Stimulated activated CD4-positive, alpha-beta T cell treated with anti-CD3 and anti-CD28 coated beads, Interleukin-12 subunit alpha, Interleukin-12 subunit beta, amount 100 ng/mL, for 48 hours (primary cell): ENCODE measurements at regions not wholly inside any gene's neighbourhood (a gene's known extent, or its start where the extent isn't known, plus 50 kb on each side); places are given as distances from the start of the nearest gene placed in this dataset.

Experiments used
- DNase-seq, 3 donors: peaks; one replicate each; pipeline ENCODE4 v3.0.0-alpha.2; 2020; ENCODE audit warnings: low read depth in 2 of 3, low spot score in 1 of 3

DNA sequence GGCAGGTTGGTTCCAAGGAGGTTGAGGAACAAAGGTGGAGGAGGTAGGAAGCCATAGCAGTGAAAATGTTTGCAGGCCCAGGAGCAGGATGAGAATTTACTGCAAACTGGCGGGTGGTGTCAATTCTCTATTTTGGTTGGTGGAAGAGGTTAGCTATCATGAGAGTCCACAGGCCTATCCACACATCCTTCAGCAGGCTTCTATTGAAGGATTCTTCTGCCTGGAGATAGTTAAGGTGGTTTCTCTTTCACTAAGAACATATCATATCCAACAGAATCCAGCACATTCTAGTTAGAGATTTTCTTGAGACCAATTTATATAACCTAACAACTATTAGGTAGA is 68.9 kb upstream of the DYRK2 start:
- no peak for DNase-seq

DNA sequence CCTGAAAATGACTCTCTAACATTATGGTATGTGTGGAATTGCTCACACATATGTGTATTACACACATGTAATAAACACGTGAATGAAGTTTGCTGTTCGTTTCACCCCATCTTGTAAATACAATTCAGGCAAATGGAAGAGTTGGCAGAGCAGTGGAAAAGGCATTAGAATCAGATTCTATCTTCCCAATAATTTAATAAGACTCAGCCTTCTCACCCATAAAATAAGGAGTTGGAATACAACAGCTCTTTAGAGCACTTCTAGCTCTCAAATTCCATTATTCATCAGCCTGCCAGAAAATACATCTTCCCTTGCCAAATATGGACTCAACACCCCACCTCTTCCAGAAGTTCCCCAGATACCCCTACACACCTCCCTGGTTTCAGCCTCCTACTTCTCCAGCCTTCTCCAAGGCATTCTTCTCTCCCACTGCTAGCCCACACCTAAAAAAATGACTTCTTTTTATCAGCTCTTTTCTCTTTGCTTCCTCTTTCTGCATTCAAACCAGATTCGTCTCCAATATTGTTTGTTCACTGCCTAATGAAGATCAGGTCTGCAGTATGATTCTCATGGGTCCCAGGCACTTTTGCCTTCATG is 66.2 kb upstream of the DYRK2 start:
- DNase-seq: no peak

DNA sequence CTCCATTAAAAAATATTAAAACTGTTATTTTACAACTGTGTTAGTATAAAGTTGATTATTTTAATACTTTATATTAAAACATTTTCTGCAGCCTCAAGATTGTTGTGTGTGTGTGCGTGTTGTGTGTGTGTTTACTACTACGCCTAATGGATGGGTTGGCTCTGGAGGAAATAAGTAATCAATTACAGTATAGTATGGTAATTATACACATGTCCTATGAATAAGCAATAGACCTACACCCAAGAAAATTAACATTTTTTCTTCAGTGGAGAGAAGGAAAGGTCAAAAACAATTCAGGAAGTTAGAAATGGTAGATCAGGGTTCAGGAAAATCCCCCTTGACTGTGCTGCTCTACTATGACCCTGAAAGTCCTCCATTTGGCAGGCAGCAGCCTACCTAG is 65.7 kb upstream of the DYRK2 start:
- no peak for DNase-seq

DNA sequence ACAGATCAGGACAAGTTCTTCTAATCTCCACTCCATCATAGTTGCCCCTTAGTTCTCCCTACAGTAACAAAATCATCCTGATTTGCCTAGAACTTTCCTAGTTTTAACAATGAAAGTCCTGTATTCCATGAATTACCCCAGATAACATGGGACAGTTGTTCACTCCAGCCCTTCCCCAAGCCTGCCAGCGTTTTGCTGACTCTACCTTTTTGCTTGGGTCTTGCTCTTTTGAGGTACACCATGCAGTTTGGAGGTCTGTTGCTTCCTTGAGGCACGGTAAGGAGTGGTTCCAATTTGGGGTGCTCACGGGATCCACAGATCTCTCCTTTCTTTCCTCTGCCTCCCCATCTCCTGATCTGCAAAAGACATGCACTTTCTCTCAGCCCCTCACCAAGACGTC is 61.6 kb upstream of the DYRK2 start:
- DNase-seq: no peak

DNA sequence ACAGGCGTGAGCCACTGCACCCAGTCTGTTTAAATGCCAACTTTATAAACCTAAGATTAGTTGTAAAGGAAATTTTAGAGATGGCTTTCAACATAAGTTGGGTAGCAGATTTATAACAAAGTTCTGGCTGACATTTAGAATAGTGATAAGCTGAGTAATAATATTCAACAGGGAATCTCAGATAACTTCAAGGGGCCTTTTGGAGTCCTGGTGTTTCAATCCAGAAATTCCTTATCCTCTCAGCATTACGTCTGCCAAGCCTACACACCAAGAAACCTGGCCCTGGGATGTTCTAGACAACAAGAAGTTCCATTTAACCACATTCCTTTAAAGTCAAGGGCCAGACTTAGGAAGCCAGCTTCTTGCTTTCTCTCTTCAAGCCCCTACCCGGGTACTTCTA is 59.5 kb upstream of the DYRK2 start:
- no peak for DNase-seq

DNA sequence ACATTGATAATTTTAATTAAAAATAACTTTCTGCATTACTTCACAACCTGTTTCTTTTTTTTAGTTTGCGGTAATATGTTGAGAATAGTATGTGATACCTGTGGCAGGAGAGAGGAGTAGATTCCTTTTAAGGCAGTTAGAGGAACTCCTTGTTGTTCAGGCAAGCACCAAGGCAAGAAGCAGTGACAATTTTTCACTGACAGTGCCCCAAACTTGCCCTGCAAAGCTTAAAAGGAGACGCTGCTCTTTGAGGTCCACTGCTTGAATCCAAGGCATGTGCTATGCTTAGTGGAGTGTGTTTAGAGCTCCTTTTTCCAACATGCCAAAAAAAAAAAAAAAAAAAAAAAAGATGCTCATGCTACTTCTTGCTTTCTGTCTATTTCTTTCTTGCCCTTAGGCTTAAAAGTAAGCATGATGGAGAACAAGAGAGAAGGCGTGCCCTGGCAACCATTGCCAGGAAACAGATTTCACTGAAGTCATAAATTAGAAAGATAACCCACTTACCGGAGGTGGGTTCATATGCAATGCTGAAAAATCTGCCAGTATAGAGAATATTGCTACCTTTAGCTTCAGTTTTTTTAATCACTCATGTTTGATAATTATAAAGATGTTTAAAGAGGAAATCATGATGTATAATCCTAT is 58.3 kb upstream of the DYRK2 start:
- DNase-seq: no peak

DNA sequence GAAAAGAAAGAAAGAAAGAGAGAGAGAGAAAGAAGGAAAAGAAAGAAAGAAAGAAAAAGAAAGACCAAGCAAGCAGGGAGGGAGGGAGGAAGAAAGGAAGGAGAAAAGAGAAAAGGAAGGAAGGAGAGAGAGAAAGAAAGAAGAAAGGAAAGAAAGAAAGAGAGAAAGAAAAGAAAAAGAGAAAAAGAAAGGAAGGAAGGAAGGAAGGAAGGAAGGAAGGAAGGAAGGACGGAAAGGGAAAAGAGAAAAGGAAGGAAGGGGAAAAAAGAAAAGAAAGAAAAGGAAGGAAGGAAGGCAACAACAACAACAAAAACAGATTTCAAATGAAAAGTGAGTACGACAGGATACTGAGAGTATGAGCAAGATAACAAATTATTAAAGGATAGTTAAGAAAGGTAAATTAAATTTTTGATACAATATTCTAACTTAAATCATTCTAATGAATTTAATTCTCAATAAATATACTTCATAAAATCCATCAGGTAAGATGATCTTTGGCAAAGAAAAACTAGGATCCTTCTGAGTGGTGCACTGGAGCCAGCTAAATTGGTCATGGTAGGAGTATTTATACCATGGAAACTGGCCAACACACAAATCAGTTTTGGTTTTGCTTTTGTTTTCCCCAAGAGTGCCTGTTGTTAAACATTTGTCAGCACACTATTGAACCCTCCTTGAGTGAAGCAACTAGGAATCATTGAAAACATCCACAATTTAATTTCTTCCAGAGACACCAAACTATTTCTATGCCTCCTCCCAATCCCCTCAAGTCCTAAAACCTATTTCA is 56.1 kb upstream of the DYRK2 start:
- no peak for DNase-seq

DNA sequence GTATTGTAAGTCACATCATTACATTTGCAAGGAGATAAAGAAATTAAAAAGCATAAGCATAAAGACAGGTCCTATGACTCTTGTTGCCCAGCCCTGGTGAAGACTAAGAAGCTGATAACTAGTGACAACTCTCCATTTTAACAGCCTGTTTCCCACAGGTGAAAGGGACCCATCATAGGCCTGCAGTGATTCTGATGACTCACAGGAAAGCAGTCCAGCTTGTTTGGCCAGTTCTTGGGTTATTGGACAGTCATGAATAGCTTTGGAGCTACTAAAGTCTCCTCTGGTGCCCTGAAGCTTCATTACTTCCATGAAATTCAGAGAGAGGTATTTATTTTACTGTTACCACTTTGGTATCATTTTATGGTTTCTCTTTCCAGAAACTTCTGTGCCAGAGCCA is 55.5 kb upstream of the DYRK2 start:
- DNase-seq: no peak

DNA sequence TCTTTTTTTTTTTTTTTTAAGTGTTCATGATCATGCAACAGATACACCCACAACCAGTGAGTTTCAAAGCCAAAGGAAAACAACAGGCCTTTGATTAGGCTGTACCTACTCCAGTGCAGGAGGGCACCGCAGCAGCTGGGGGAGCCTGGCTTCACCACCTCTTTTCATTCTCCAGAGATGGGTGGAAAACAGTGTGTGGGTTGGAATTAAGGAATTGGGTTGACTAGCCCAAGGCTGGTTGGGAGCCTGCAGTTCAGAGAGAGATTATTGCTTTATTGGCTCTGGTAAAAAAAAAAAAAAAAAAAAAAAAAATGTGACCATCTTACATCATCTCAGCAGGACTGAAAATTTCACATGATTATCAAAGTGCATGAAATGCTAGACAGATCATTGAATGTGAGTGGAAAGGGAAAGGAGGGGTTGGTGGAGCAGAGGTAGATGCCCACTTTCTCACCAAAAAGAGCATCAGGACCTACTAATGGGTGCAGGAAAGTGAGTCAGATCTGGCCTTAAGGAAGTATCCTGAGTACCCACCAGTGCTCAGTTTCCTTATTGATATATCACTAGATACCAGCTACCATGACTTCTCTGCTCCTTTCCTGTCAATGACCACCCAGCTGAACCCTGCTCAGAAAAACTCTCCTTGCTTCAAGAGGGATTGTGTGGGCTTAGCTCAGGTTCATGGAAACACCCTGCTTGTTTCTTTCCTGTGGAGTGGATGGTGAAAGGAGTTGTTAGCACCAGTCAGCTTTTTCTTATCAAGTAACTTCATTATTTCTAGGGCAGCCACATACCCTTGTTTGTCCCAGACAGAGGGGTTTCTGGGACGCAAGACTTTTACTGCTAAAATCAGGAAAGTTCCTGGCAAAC is 54.8 kb upstream of the DYRK2 start:
- no peak for DNase-seq

DNA sequence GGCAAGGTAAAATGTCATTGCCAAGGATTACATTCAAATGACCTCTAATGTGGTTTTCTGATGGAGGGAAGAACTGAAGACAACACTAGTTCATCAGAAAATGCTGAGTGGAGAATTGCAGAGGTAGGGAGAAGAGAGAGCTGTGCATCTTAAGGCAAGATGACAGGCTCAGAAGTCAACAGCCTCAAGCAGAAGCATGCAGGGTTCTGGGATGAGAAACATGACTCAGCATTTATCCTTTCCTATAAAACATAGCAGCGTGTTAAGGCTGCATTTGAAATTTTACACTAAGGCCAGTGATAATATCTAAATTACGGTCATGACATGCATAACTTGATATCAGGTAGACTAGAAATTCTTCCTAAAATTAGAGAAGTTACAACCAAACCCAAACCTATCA is 53.7 kb upstream of the DYRK2 start:
- no peak for DNase-seq

DNA sequence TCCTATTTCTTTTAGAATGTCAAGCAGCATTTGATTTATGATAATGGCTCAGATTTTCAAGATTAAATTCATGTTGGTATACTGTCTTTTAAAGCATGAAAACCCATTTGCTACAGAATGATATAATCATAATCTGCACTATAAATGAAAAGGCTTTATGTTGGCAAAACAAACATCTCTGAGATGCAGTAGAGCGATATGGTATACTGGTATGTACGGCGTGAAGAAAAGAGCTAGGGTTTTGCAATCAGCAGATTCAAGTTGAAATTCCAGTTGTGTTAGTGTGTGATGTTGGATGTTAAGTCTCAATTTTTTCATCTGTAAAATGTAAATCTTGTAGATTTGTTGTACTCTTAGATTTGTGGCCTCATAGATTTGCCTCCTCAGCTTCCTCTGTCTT is 53.2 kb upstream of the DYRK2 start:
- DNase-seq: no peak

DNA sequence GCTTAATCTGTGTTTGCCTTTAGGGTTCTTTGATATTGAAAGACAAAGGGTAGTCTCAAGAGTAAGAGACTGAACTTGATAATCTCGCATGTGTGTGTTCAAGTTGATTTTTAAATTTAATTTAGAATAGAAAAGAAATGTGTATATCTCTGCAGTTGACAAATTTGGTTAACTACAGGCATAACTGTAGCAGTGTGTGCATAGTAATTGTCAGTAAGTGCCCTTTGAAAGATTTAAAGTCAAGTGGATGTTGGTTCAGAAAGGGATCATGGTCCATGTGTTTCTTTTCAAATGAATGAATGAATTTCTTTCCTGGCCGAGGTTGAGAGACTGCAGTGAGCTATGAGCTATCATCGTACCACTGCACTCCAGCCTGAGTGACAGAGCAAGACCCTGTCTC is 49.9 kb upstream of the DYRK2 start:
- no peak for DNase-seq
